ENCODE measurements at regions not wholly inside any gene's neighbourhood (a gene's known extent, or its start where the extent isn't known, plus 50 kb on each side); places are given as distances from the start of the nearest gene placed in this dataset.

DNA sequence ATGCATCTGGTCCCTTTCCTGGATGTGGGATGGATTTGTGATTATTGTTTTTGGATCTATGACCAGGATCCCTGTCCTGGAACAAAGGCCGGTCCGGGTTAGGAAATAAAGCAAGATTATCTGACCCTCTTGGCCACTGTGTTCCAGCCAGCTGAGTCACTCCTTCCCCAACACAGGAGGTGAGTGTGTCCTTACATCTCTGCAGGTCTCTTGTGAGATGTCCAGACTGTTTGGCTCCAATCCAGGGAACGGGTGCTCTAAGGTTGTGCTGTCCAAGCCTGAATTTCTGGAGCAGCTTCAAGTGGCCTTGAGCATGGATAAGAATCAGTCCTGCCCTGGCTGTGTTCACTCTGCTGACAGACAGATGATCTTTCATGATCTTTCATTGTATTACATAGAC lies 136.5 kb upstream of the CCL2 start:
- Mint-ChIP-seq H3K4me3 (no peak overlapping the region), H3K27ac (no peak overlapping the region), H3K4me1 (ENCODE audit: low read depth) (no peaks in the 10 kb centered on the region), H3K9me3 (peaks cover 30% of the 10 kb centered on the region), H3K27me3 (ENCODE audit: insufficient read depth) (peaks cover 1% of the 10 kb centered on the region), H3K36me3 (ENCODE audit: low read depth) (no peaks in the 10 kb centered on the region)
- TF ChIP-seq, protein P1, sequence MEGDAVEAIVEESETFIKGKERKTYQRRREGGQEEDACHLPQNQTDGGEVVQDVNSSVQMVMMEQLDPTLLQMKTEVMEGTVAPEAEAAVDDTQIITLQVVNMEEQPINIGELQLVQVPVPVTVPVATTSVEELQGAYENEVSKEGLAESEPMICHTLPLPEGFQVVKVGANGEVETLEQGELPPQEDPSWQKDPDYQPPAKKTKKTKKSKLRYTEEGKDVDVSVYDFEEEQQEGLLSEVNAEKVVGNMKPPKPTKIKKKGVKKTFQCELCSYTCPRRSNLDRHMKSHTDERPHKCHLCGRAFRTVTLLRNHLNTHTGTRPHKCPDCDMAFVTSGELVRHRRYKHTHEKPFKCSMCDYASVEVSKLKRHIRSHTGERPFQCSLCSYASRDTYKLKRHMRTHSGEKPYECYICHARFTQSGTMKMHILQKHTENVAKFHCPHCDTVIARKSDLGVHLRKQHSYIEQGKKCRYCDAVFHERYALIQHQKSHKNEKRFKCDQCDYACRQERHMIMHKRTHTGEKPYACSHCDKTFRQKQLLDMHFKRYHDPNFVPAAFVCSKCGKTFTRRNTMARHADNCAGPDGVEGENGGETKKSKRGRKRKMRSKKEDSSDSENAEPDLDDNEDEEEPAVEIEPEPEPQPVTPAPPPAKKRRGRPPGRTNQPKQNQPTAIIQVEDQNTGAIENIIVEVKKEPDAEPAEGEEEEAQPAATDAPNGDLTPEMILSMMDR (IDR thresholded peaks at IDR 0.05): no peak
- DNase-seq: no peak

DNA sequence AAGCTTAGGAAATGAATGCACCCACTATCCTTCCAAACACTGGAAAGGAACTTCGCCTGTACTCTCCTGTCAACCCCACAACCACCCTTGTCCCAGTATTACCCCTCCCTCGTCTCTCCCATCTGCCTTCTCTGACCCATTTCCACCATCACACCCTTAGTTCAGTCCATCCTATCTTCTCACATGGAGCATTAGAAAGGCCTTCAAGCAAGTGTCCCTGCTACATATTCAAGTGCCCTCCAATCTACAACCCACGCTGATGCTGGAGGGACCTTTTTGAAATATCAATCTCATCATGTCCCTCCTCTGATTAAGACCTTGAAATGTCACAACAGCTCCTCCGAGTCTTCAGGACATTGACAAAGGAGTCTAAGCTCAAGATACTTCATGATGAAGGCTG lies 133.8 kb upstream of the CCL2 start:
- H3K36me3 Mint-ChIP-seq (ENCODE audit: low read depth): no peaks in the 10 kb centered on the region
- H3K4me1 Mint-ChIP-seq (ENCODE audit: low read depth): no peaks in the 10 kb centered on the region

DNA sequence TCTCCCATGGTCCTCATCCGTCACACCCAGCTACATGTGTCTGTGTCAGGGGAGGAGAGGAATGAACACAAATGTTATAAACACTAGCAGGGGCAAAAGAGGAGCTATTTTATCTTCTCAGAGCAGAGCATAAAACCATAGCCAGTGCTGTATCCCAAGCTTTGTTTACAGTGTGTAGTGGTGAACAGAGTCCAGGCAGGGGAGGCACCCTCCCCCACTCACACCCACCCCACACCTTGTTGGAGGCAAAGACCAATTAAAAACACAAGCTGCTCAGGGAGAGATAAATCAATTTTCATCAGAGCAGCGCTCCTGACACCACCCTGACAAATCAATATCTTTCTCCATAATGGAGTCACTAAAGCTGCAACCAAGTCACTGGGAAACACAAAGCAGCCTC lies 132.6 kb upstream of the CCL2 start:
- Mint-ChIP-seq H3K27me3 (ENCODE audit: insufficient read depth) (peaks cover 1% of the 10 kb centered on the region), H3K36me3 (ENCODE audit: low read depth) (no peaks in the 10 kb centered on the region), H3K27ac (no peak overlapping the region), H3K9me3 (peaks cover 36% of the 10 kb centered on the region), H3K4me1 (ENCODE audit: low read depth) (no peaks in the 10 kb centered on the region), H3K4me3 (no peak overlapping the region)
- TF ChIP-seq, protein P1 (IDR thresholded peaks at IDR 0.05): no peak
- no peak for DNase-seq

More for the DNA sequence above, 133.8 kb upstream of the CCL2 start:
- DNase-seq: no peak
- Mint-ChIP-seq H3K27ac (no peak overlapping the region), H3K9me3 (peaks cover 29% of the 10 kb centered on the region), H3K4me3 (no peak overlapping the region), H3K27me3 (ENCODE audit: insufficient read depth) (peaks cover 1% of the 10 kb centered on the region)
- TF ChIP-seq, protein P1 (IDR thresholded peaks at IDR 0.05): no peak

DNA sequence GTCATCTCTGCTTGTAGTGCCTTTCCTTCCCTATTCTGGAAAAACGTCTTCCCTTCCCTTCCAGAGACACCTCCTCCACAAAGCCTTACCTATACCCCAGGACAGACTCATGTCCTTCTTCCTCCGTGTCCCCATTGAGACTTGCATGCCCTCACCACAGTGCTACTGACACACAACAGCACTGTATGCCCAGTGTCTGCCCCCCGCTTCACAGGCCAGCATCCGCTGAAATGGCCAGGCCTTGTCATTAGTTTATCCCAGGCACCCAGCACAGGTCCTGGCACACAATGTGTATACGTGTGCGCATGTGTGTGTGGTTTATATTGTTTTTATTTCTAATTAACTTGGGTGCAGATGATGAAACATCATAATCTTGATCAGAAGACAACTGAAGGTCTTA lies 130.1 kb upstream of the CCL2 start:
- TF ChIP-seq, protein P1 (IDR thresholded peaks at IDR 0.05): no peak
- peaks cover 41% of the 10 kb centered on the region for H3K9me3 Mint-ChIP-seq
- H3K4me3 Mint-ChIP-seq: no peak overlapping the region
- no peak overlapping the region for H3K27ac Mint-ChIP-seq
- no peaks in the 10 kb centered on the region for H3K4me1 Mint-ChIP-seq (ENCODE audit: low read depth)
- H3K27me3 Mint-ChIP-seq (ENCODE audit: insufficient read depth): no peaks in the 10 kb centered on the region; the same call in none of the 2 replicates
- H3K36me3 Mint-ChIP-seq (ENCODE audit: low read depth): no peaks in the 10 kb centered on the region
- no peak for DNase-seq

DNA sequence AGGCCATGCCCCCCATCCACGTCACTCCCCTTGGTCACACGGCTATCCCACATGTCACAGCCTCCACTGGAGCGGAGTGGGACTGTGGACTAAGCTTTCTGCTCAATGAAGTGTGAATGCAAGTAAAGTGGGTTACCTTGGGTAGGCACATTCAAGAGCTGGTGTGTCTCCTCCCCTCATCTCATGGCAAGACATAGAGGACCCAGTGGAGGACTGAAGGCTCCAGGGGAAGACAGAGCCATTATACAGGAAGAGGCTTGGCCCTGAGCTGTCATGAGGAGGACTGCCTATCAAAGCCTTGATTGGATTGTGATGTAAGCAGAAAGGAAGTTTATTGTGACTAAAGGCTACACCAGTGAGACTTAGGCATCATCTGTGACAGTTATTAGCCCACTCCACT lies 129.2 kb upstream of the CCL2 start:
- Mint-ChIP-seq H3K27ac (no peak overlapping the region), H3K27me3 (ENCODE audit: insufficient read depth) (no peaks in the 10 kb centered on the region; the same call in none of the 2 replicates), H3K9me3 (peaks cover 43% of the 10 kb centered on the region), H3K4me1 (ENCODE audit: low read depth) (no peaks in the 10 kb centered on the region), H3K36me3 (ENCODE audit: low read depth) (no peaks in the 10 kb centered on the region), H3K4me3 (no peak overlapping the region)
- TF ChIP-seq, protein P1 (IDR thresholded peaks at IDR 0.05): no peak
- DNase-seq: no peak

DNA sequence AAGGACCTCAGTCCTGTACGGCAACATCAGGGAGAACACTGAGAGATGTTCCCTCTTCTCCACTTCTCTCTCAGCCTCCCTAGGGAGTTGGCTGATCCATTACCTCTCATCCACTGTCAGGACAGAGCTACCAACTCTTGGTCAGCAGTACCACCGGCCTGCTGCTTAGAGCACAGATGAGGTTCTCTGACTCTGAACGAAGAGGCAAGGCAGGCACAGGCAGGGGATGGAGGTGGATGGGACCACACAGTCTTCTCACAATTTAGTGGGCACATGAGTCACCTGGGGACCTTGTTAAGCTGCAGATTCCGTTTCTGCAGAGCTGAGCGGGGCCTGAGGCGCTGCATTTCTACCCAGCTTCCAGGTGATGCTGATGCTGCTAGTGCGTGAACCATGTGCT lies 128.6 kb upstream of the CCL2 start:
- Mint-ChIP-seq H3K4me1 (ENCODE audit: low read depth) (no peaks in the 10 kb centered on the region), H3K27ac (no peak overlapping the region), H3K36me3 (ENCODE audit: low read depth) (no peaks in the 10 kb centered on the region), H3K4me3 (no peak overlapping the region), H3K27me3 (ENCODE audit: insufficient read depth) (no peaks in the 10 kb centered on the region; the same call in none of the 2 replicates), H3K9me3 (peaks cover 41% of the 10 kb centered on the region)
- TF ChIP-seq, protein P1 (IDR thresholded peaks at IDR 0.05): no peak
- DNase-seq: no peak
